HL-60 (cell line): ENCODE measurements at regions not wholly inside any gene's neighbourhood (a gene's known extent, or its start where the extent isn't known, plus 50 kb on each side); places are given as distances from the start of the nearest gene placed in this dataset.

Experiments
- DNase-seq, 2 experiments: peaks; one replicate each; pipeline ENCODE4 v3.0.0-alpha.2; 2010 to 2020; ENCODE audit warnings: low read depth in 1 of 2, low spot score in 1 of 2
- H3K27ac ChIP-seq: fragments of 250-450 bp; sonication (Bioruptor Pico); replicated peaks from 2 replicates; pipeline ENCODE4 v1.5.1; 2020; ENCODE audit warnings: mild to moderate bottlenecking, moderate library complexity
- H3K27me3 ChIP-seq: fragments of 250-450 bp; sonication (Bioruptor Pico); 2 replicates; pipeline ENCODE4 v1.5.1; 2021; ENCODE audit warnings: mild to moderate bottlenecking, moderate library complexity; ENCODE audit not compliant: insufficient read depth, poor library complexity, severe bottlenecking
- H3K4me3 ChIP-seq: replicated peaks from 2 replicates; pipeline ENCODE4 v1.5.1; 2011; ENCODE audit warnings: mild to moderate bottlenecking, control low read depth, low read length; ENCODE audit not compliant: insufficient read depth
- GABPA ChIP-seq: IDR thresholded peaks from 2 replicates; pipeline ENCODE4 v1.6.1; 2012; ENCODE audit warnings: low read depth
- POLR2AphosphoS5 ChIP-seq: IDR thresholded peaks from 2 replicates; pipeline ENCODE4 v1.6.1; 2012; ENCODE audit warnings: low read depth
- SPI1 ChIP-seq: IDR thresholded peaks from 2 replicates; pipeline ENCODE4 v1.6.1; 2012; ENCODE audit warnings: low read depth, mild to moderate bottlenecking, borderline replicate concordance
- TF ChIP-seq, protein P1 (sequence below): IDR thresholded peaks from 2 replicates; pipeline ENCODE4 v1.6.1; 2012; ENCODE audit warnings: low read depth; ENCODE audit not compliant: insufficient replicate concordance
- TF ChIP-seq, protein P2 (sequence below): IDR thresholded peaks from one replicate; pipeline ENCODE4 v1.5.1; 2011; ENCODE audit warnings: low read length, control low read depth, inconsistent platforms; ENCODE audit not compliant: insufficient read depth

DNA sequence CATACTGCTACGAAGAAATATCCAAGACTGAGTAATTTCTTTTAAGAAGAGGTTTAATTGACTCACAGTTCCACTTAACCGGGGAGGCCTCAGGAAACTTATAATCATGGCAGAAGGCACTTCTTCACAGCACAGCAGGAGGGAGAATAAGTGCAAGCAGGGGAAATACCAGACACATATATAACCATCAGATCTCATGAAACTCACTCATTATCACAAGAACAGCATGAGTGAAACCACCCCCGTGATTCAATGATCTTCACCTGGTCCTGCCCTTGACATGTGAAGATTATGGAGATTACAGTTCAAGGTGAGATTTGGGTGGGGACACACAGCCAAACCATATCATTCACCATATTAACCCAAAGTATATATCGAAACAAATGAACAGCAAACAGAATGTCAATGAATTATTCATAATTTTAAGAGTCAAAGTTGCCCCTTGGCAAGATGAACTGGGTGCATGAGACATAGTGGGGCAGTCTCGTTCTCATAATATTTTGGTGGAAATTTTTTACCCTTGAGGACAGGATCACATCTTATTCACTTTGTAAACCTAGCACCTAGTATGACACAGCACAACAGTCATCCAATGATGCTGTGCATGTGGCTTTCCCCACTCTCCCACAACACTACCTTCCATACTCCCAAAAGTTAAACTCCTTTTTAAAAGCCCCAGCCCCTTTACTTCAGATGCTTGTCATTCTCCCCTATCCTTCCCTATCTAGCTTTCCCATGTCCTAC is 425.3 kb downstream of the ZEB2 start:
- no peaks in the 10 kb centered on the region for H3K27me3 ChIP-seq
- DNase-seq = no peak
- H3K4me3 ChIP-seq = no peak overlapping the region
- H3K27ac ChIP-seq = no peak overlapping the region
- TF ChIP-seq, protein P1, sequence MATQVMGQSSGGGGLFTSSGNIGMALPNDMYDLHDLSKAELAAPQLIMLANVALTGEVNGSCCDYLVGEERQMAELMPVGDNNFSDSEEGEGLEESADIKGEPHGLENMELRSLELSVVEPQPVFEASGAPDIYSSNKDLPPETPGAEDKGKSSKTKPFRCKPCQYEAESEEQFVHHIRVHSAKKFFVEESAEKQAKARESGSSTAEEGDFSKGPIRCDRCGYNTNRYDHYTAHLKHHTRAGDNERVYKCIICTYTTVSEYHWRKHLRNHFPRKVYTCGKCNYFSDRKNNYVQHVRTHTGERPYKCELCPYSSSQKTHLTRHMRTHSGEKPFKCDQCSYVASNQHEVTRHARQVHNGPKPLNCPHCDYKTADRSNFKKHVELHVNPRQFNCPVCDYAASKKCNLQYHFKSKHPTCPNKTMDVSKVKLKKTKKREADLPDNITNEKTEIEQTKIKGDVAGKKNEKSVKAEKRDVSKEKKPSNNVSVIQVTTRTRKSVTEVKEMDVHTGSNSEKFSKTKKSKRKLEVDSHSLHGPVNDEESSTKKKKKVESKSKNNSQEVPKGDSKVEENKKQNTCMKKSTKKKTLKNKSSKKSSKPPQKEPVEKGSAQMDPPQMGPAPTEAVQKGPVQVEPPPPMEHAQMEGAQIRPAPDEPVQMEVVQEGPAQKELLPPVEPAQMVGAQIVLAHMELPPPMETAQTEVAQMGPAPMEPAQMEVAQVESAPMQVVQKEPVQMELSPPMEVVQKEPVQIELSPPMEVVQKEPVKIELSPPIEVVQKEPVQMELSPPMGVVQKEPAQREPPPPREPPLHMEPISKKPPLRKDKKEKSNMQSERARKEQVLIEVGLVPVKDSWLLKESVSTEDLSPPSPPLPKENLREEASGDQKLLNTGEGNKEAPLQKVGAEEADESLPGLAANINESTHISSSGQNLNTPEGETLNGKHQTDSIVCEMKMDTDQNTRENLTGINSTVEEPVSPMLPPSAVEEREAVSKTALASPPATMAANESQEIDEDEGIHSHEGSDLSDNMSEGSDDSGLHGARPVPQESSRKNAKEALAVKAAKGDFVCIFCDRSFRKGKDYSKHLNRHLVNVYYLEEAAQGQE = no peak
- no peak for TF ChIP-seq GABPA
- TF ChIP-seq, protein P2, sequence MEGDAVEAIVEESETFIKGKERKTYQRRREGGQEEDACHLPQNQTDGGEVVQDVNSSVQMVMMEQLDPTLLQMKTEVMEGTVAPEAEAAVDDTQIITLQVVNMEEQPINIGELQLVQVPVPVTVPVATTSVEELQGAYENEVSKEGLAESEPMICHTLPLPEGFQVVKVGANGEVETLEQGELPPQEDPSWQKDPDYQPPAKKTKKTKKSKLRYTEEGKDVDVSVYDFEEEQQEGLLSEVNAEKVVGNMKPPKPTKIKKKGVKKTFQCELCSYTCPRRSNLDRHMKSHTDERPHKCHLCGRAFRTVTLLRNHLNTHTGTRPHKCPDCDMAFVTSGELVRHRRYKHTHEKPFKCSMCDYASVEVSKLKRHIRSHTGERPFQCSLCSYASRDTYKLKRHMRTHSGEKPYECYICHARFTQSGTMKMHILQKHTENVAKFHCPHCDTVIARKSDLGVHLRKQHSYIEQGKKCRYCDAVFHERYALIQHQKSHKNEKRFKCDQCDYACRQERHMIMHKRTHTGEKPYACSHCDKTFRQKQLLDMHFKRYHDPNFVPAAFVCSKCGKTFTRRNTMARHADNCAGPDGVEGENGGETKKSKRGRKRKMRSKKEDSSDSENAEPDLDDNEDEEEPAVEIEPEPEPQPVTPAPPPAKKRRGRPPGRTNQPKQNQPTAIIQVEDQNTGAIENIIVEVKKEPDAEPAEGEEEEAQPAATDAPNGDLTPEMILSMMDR = no peak
- no peak for TF ChIP-seq SPI1
- TF ChIP-seq POLR2AphosphoS5 = no peak

DNA sequence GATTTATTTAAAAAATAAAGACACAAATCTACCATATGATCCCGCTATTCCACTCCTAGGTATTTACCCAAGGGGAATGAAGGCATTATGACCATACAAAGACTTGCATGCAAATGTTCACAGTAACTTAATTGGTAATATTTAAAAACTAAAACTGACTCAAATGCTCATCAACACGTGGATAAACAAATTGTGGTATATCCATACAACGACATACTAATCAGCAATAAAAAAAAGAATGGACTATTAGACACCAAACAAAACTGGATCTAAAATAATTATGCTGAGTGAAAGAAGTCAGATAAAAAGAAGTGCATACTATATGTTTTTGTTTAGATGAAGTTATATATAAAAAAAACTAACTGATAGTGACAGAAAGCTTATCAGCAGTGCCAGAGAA is 428.3 kb downstream of the ZEB2 start:
- no peak overlapping the region for H3K4me3 ChIP-seq
- no peak for DNase-seq
- TF ChIP-seq, protein P2 = no peak
- TF ChIP-seq SPI1 (no peak), GABPA (no peak), POLR2AphosphoS5 (no peak)
- TF ChIP-seq, protein P1 = no peak
- H3K27ac ChIP-seq = no peak overlapping the region
- no peaks in the 10 kb centered on the region for H3K27me3 ChIP-seq

DNA sequence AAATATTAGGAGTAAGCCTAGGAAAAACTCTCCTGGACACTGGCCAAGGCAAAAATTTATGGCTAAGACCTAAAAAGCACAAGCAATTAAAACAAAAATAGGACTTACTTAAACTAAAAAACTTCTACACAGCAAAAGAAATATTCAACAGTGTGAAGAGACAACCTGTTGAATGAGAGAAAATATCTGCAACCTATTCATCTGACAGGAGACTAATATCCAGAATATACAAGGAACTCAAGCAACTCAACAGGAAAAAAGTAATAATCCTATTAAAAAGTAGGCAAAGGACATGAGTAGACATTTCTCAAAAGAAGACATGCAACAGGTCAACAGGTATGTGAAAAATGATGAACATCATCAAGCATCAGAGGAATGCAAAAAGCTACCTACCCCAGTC is 431.1 kb downstream of the ZEB2 start:
- DNase-seq = no peak
- H3K27me3 ChIP-seq = no peaks in the 10 kb centered on the region
- H3K4me3 ChIP-seq = no peak overlapping the region
- H3K27ac ChIP-seq = no peak overlapping the region
- TF ChIP-seq SPI1 = no peak
- TF ChIP-seq POLR2AphosphoS5 = no peak
- TF ChIP-seq, protein P2 = no peak
- TF ChIP-seq GABPA = no peak
- TF ChIP-seq, protein P1 = no peak
